Endodermal cell (in vitro differentiated cells): ENCODE measurements at regions not wholly inside any gene's neighbourhood (a gene's known extent, or its start where the extent isn't known, plus 50 kb on each side); places are given as distances from the start of the nearest gene placed in this dataset.

ENCODE experiments used
- DNase-seq: peaks from one replicate; pipeline ENCODE4 v3.0.0-alpha.2; 2017
- H3K27ac ChIP-seq: 2 replicates; pipeline ENCODE4 v1.5.1; 2013; ENCODE audit warnings: mild to moderate bottlenecking, low read depth, low read length, moderate library complexity
- H3K27me3 ChIP-seq: 2 replicates; pipeline ENCODE4 v1.6.1; 2013; ENCODE audit warnings: mild to moderate bottlenecking, low read length, moderate library complexity; ENCODE audit not compliant: insufficient read depth, control insufficient read depth, poor library complexity, severe bottlenecking
- H3K36me3 ChIP-seq: 2 replicates; pipeline ENCODE4 v1.7.0; 2013; ENCODE audit warnings: mild to moderate bottlenecking, low read length, moderate library complexity; ENCODE audit not compliant: control insufficient read depth, insufficient read depth
- H3K4me1 ChIP-seq: one replicate; pipeline ENCODE4 v1.7.0; 2013; ENCODE audit warnings: low read length; ENCODE audit not compliant: control insufficient read depth, insufficient read depth
- H3K4me3 ChIP-seq: 2 replicates; pipeline ENCODE4 v1.5.1; 2013; ENCODE audit warnings: mild to moderate bottlenecking, low read length, moderate library complexity
- H3K9ac ChIP-seq: 2 replicates; pipeline ENCODE4 v1.6.1; 2013; ENCODE audit warnings: mild to moderate bottlenecking, low read length, moderate library complexity; ENCODE audit not compliant: poor library complexity, severe bottlenecking; ENCODE audit errors: extremely low read depth
- H3K9me3 ChIP-seq: 2 replicates; pipeline ENCODE4 v1.6.1; 2013; ENCODE audit warnings: mild to moderate bottlenecking, low read length, moderate library complexity; ENCODE audit not compliant: control insufficient read depth
- H3K27ac Mint-ChIP-seq: 2 replicates; pipeline ENCODE4 v1.8.0; 2020; ENCODE audit warnings: mixed read lengths
- H3K27me3 Mint-ChIP-seq: 2 replicates; pipeline ENCODE4 v1.8.0; 2021; ENCODE audit warnings: mild to moderate bottlenecking, mixed read lengths; ENCODE audit not compliant: insufficient read depth
- H3K36me3 Mint-ChIP-seq: 2 replicates; pipeline ENCODE4 v1.8.0; 2020; ENCODE audit warnings: low read depth, mixed read lengths
- H3K4me1 Mint-ChIP-seq: 2 replicates; pipeline ENCODE4 v1.8.0; 2020; ENCODE audit warnings: mixed read lengths
- H3K4me3 Mint-ChIP-seq: 2 replicates; pipeline ENCODE4 v1.8.0; 2020; ENCODE audit warnings: mild to moderate bottlenecking, moderate library complexity, mixed read lengths
- H3K9me3 Mint-ChIP-seq: 2 replicates; pipeline ENCODE4 v1.8.0; 2020; ENCODE audit warnings: mild to moderate bottlenecking, mixed read lengths
- WGBS, 2 experiments: methylation state at CpG; one replicate each; pipeline versions ENCODE4 v1.1.5 to v1.1.7; 2013; ENCODE audit warnings: missing lambda C conversion rate in 2 of 2, mixed read lengths in 1 of 2; ENCODE audit not compliant: insufficient coverage in 1 of 2, insufficient read length in 1 of 2; 5-methylcytosine and 5-hydroxymethylcytosine counted together
- TF ChIP-seq, protein P1 (sequence below): fragments of 200-600 bp; sonication (generic); conservative IDR thresholded peaks from 2 replicates; pipeline ENCODE4 v1.5.0; 2021; ENCODE audit warnings: antibody characterized with exemption, mild to moderate bottlenecking

DNA sequence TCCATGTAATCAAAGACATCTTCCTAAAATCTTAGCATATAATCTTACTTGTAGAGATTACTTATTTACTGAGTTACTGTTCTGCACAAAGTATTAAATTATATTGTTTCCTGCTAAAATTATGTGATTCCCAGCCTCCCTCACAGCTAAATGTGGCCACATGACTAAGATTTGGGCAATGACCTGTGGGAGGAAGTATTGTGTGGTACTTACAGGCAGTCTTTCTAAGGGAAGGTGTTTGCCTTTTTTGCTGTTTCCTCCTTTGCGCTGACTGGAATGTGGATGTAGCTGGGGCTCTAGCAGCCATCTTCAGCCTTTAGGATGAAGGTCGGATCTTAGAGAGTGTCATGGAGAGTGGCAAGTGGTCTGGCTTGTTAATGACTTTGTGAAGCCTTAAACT is 146.3 kb upstream of the APCDD1 start:
- Histone ChIP-seq H3K9ac (no peak overlapping the region), H3K27me3 (no peaks in the 10 kb centered on the region), H3K9me3 (no peaks in the 10 kb centered on the region), H3K4me3 (no peak overlapping the region), H3K36me3 (no peaks in the 10 kb centered on the region), H3K27ac (no peak overlapping the region), H3K4me1 (peaks cover 13% of the 10 kb centered on the region)
- Mint-ChIP-seq H3K9me3 (no peaks in the 10 kb centered on the region), H3K27ac (no peak overlapping the region), H3K4me3 (no peak overlapping the region), H3K4me1 (peaks cover 15% of the 10 kb centered on the region), H3K36me3 (no peaks in the 10 kb centered on the region), H3K27me3 (peaks cover 9% of the 10 kb centered on the region)
- TF ChIP-seq, protein P1, sequence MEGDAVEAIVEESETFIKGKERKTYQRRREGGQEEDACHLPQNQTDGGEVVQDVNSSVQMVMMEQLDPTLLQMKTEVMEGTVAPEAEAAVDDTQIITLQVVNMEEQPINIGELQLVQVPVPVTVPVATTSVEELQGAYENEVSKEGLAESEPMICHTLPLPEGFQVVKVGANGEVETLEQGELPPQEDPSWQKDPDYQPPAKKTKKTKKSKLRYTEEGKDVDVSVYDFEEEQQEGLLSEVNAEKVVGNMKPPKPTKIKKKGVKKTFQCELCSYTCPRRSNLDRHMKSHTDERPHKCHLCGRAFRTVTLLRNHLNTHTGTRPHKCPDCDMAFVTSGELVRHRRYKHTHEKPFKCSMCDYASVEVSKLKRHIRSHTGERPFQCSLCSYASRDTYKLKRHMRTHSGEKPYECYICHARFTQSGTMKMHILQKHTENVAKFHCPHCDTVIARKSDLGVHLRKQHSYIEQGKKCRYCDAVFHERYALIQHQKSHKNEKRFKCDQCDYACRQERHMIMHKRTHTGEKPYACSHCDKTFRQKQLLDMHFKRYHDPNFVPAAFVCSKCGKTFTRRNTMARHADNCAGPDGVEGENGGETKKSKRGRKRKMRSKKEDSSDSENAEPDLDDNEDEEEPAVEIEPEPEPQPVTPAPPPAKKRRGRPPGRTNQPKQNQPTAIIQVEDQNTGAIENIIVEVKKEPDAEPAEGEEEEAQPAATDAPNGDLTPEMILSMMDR = no peak
- WGBS, 2 experiments = 80 to 94% methylated on average over 1 to 2 of the region's 2 CpGs
- no peak for DNase-seq

DNA sequence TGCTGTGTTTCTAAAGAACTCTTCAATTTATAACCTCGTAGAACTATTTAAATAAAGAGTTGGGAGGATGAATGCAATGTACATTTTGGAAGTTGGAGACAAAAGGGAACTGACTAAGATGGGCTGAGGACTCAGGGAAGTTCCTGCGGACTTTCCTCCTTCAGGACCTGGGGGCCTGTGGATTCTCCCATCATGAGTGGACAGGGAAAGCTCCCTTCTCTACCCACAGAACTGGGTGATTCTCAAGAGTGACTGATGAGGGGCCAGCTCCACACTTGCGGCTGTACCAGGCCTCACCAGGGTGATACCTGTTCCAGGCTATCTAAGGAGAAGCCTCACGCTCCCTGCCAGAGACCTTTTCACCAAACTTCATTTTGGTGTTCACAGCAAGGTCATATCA is 143.8 kb upstream of the APCDD1 start:
- peaks cover 2% of the 10 kb centered on the region for H3K9me3 Mint-ChIP-seq
- Histone ChIP-seq H3K27ac (no peak overlapping the region), H3K9ac (no peak overlapping the region), H3K27me3 (no peaks in the 10 kb centered on the region), H3K4me1 (peaks cover 13% of the 10 kb centered on the region), H3K9me3 (peaks cover 3% of the 10 kb centered on the region), H3K36me3 (no peaks in the 10 kb centered on the region), H3K4me3 (no peak overlapping the region)
- 93 to 100% methylated on average over 2 to 4 of the region's 4 CpGs for WGBS, 2 experiments
- no peaks in the 10 kb centered on the region for H3K36me3 Mint-ChIP-seq
- DNase-seq = no peak
- no peak overlapping the region for H3K4me3 Mint-ChIP-seq
- H3K4me1 Mint-ChIP-seq = peaks cover 15% of the 10 kb centered on the region
- no peak overlapping the region for H3K27ac Mint-ChIP-seq
- peaks cover 6% of the 10 kb centered on the region for H3K27me3 Mint-ChIP-seq
- TF ChIP-seq, protein P1 = no peak

DNA sequence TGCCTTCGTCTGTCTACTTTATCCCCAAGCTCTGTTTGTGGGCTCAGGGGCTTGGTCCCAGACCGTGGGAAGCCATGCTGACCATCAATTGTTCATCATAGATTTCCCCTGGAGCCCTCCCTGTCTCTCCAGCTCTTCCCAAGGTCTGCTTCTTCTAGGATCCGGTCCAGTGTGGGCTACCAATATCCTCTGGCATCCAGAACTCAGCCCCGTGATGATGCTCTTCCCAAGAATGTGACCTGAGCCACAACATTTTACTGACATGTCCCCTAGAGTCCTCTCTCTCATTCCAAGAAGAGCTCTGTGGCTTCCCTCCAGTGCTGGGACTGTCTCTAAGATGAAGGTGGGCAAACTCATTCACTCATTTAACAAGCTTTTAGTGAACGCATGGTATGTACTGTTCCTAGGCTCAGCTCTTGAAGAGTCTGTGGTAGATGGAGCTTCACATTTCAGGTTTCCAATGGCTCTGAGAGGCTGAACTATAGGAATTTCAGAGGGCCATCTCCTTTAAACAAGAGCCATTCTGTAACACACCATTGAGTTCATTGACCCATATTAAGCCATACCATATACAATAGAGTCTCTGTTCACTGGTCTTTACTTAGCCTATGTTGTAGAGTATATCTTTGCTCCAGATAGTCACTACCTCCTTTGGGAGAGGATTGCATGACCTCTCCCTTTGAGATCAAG is 142.0 kb upstream of the APCDD1 start:
- no peaks in the 10 kb centered on the region for H3K36me3 ChIP-seq
- H3K9ac ChIP-seq = no peak overlapping the region
- peaks cover 6% of the 10 kb centered on the region for H3K27me3 Mint-ChIP-seq
- no peak overlapping the region for H3K4me3 ChIP-seq
- H3K27me3 ChIP-seq = no peaks in the 10 kb centered on the region
- H3K4me1 Mint-ChIP-seq = peaks cover 19% of the 10 kb centered on the region
- H3K4me3 Mint-ChIP-seq = no peak overlapping the region
- DNase-seq = no peak
- 93 to 100% methylated on average over 4 to 5 of the region's 5 CpGs for WGBS, 2 experiments
- peaks cover 19% of the 10 kb centered on the region for H3K9me3 ChIP-seq
- H3K9me3 Mint-ChIP-seq = peaks cover 10% of the 10 kb centered on the region
- no peak overlapping the region for H3K27ac ChIP-seq
- H3K4me1 ChIP-seq = peaks cover 13% of the 10 kb centered on the region
- H3K27ac Mint-ChIP-seq = no peak overlapping the region
- no peaks in the 10 kb centered on the region for H3K36me3 Mint-ChIP-seq
- TF ChIP-seq, protein P1 = no peak
